ENCODE measurements at regions not wholly inside any gene's neighbourhood (a gene's known extent, or its start where the extent isn't known, plus 50 kb on each side); places are given as distances from the start of the nearest gene placed in this dataset.
A peak's percentile ranks its signal among the peaks of the same experiment; 100 is the strongest.

- no peak for DNase-seq
Measured at GRCh38 chr22:48237466-48238283, 1475.2 kb downstream of the TBC1D22A start.

- DNase-seq = peak; percentile 35 to 62
Measured at GRCh38 chr22:48236261-48236660, 1473.8 kb downstream of the TBC1D22A start.

- no peak for DNase-seq
Measured at GRCh38 chr22:48235744-48236143, 1473.3 kb downstream of the TBC1D22A start.

DNA sequence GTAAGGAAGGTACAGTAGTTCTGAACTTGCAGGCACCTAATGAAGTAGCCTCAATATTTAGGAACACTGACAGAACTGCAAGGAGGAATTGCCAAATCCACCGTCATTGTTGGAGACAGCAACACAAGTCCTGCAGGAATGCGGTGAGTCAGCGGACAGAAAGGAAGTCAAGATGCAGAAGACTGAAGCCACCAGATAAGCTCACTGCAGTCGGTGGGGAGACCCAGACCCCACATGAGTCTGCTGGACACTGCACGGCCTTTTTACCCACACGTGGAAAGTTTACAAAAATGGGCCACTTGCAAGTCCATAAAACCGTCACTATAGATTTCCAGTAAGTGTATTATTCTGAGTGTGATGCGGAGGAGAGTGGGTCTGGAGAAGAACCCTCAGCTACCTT lies 1471.6 kb downstream of the TBC1D22A start:
- DNase-seq = no peak

GRCh38 chr22:48233586-48233985 lies 1471.1 kb downstream of the TBC1D22A start:
- no peak for DNase-seq

GRCh38 chr22:48228468-48228867 lies 1466.0 kb downstream of the TBC1D22A start:
- DNase-seq = no peak

DNA sequence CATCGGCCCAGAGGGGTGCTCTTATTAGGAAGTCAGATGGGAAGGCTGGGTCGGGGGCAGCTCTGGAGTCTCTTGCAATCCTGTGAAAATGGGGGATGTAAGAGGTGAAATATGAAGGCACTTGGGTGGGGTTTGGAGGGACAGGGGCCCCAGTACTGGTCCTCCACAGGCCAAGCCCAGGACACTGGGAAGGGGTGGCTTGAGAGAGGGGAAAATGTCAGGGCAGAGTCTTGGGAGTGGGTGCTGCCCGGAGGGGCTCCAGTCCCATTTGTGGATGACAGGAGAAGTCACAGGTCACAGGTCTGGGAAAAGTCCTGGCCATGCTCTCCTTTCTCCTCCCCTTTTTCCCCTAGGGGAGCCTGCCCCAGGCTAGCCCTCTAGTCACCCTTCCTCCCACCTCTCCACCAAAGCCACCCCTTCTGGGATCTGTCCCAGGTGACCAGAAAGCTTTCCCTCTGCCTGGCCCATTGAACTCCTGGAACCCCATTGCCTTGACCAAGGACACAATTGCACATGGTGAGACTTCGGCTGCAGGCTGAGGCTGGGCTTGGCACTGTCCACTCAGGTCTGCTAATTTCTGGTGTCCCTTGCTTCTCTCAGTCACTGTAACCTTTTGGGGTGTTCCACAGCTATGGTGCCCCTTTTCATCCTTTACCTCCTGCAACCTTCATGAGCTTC lies 1465.0 kb downstream of the TBC1D22A start:
- DNase-seq = no peak

DNA sequence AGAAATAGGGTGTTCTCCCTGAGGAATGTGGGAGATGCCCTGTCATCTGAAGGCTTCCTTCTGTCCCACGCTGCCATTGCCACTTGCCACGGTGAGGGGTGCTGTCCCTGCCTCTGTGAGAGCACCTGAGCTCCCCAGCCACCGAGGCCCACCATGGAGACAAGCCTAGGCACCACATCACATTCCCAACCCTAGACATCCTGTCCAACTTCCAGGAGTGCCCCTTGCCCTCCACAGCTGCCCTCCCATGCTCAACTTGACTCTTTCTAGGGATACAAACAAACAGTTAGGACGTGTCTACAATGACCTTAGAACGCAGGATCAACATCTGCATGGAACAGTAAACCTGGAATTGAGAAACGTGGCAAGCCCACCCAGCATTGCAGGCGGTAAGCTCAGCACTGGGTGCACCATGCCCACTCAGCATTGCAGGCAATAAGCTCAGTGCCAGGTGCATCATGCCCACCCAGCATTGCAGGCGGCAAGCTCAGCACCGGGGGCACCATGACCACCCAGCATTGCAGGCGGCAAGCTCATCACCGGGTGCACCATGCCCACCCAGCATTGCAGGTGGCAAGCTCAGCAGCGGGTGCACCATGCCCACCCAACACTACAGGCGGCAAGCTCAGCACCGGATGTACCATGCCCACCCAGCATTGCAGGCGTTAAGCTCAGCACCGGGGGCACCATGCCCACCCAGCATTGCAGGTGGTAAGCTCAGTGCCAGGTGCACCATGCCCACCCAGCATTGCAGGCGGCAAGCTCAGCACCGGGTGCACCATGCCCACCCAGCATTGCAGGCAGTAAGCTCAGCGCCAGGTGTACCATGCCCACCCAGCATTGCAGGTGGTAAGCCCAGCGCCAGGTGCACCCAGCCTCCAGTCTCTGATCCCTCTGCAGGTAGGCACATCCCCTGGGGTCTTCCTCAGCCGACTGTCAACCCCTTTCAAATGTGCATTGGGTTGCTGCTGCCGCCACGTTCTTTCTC lies 1463.9 kb downstream of the TBC1D22A start:
- DNase-seq = no peak

GRCh38 chr22:48224332-48224731 lies 1461.9 kb downstream of the TBC1D22A start:
- DNase-seq = no peak

GRCh38 chr22:48223488-48224190 lies 1461.2 kb downstream of the TBC1D22A start:
- DNase-seq = peak; percentile 83 to 95

- no peak for DNase-seq
Measured at GRCh38 chr22:48222742-48223487, 1460.5 kb downstream of the TBC1D22A start.

GRCh38 chr22:48218889-48219420 lies 1456.5 kb downstream of the TBC1D22A start:
- no peak for DNase-seq

DNA sequence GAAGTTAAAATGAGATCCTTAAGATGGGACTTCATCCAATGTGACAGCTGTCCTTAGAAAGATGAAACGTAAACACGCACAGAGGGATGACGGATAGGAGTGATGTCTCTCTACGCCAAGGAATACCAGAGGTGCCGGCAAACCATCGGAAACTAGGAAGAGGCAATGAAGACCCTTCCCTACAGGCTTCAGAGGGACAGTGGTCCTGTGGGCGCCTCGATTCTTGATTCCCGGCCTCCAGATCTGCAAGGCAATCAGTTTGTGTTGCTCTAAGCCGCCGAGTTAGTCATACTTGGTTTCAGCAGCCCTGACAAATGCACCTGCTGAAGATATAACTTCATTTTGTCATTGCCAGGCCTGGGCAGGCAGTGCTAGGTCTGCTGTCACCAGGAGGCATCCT lies 1455.1 kb downstream of the TBC1D22A start:
- no peak for DNase-seq

GRCh38 chr22:48212727-48213126 lies 1450.3 kb downstream of the TBC1D22A start:
- DNase-seq = no peak

GRCh38 chr22:48210812-48211211 lies 1448.4 kb downstream of the TBC1D22A start:
- no peak for DNase-seq

DNA sequence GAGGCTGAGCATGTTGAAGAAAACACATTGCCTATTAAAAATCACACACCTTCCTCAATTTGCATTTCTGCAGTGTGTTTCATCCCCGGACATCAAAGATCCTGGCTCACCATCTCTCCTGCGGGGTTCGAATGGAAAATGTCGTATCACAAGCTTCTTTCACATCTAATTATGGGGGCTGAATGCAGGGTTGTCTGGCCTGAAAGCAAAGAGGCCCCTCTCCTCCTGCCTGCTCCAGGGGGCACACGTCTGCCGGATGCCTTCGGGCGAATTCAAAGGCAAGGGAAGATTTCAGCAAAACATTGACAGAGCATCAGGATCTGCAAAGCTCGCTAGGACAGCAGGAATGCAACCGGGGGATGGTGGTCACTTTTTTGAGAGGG lies 1447.7 kb downstream of the TBC1D22A start:
- DNase-seq = no peak

GRCh38 chr22:48209473-48210197 lies 1447.2 kb downstream of the TBC1D22A start:
- DNase-seq = no peak

GRCh38 chr22:48208894-48209293 lies 1446.4 kb downstream of the TBC1D22A start:
- no peak for DNase-seq

DNA sequence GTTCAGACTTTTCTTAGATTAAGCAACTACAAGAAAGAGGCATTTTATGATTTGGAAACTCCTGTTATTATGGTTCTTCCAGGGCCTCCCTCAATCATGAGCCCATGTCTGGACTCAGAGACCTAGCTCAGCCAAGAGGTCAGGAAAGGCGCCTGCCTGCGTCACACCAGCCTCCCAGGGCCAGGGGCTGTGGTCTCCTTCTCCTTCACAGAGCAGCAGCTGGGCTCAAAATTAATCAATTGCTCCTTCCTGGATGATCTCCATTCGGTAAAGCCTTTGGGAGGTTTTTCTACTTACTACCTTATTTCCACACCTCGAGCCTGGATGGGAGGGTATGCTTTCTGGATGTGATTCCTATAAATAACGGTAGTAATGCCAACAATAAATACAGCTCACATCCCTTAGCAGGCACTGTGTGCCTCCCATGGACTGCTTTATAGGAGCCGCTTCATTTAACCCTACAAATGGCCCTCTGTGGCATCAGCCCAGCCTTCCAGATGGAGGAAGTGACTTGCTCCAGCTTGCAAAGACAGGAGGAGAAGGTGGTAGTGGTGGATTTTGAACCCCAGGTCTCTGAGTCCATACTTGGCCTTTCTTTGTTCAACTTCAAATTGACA lies 1445.6 kb downstream of the TBC1D22A start:
- DNase-seq = no peak

GRCh38 chr22:48205790-48206189 lies 1443.3 kb downstream of the TBC1D22A start:
- no peak for DNase-seq
